Motor neuron (in vitro differentiated cells): ENCODE measurements at regions not wholly inside any gene's neighbourhood (a gene's known extent, or its start where the extent isn't known, plus 50 kb on each side); places are given as distances from the start of the nearest gene placed in this dataset.
"Not testable (repeated sequence)": the region's sequence is repeated elsewhere in the genome, so short reads cannot be mapped to it uniquely, and the experiment has no call there.

Experiments
- ATAC-seq, 8 experiments: fragments of 200-7000 bp; cut with Tn5 transposase; replicated peaks in 6 of 8; 2 replicates each; pipeline ENCODE4 v1.8.0; 2021; ENCODE audit warnings: mild to moderate bottlenecking in 8 of 8, moderate library complexity in 8 of 8
- H3K27ac ChIP-seq, 2 donors: fragments of 250-450 bp; sonication (Bioruptor Pico); 2 replicates each; pipeline ENCODE4 v1.9.0; 2021; ENCODE audit warnings: antibody characterized with exemption in 2 of 2, mild to moderate bottlenecking in 2 of 2, moderate library complexity in 1 of 2
- H3K4me1 ChIP-seq, 2 donors: fragments of 250-450 bp; sonication (Bioruptor Pico); replicated peaks in 1 of 2; 2 replicates each; pipeline ENCODE4 v1.6.1; 2021; ENCODE audit warnings: antibody characterized with exemption in 2 of 2, mild to moderate bottlenecking in 2 of 2, moderate library complexity in 1 of 2
- H3K4me3 ChIP-seq, 5 donors: fragments of 250-450 bp; sonication (Bioruptor Pico); 2 replicates each; pipeline ENCODE4 v1.9.0; 2021; ENCODE audit warnings: antibody characterized with exemption in 5 of 5, mild to moderate bottlenecking in 5 of 5, moderate library complexity in 4 of 5
- WGBS, 10 experiments: fragments of 450-650 bp; shearing (Covaris generic); methylation state at CpG; one replicate each; pipeline ENCODE4 v1.0.0; 2022; 5-methylcytosine and 5-hydroxymethylcytosine counted together
- in situ Hi-C, 9 experiments: fragments of 400-800 bp; cut with MboI; loops; one replicate each; pipeline ENCODE4 v1.15.0; 2021; ENCODE audit warnings: low sequenced_read_pairs in 9 of 9, low pct_unique_long_range_greater_than_20kb in 2 of 9; ENCODE audit not compliant: unreplicated experiment in 9 of 9

- WGBS, 10 experiments = 67 to 100% (median 83%) methylated on average over 1 to 8 of the region's 9 CpGs; no CpG with 5 or more reads in 3 of the 10 experiments
- in situ Hi-C loops = no loop called here
- ATAC-seq = no peak
- H3K27ac ChIP-seq = no peak overlapping the region
- H3K4me1 ChIP-seq = peaks cover 30 to 36% of the 10 kb centered on the region in 2 donors
- H3K4me3 ChIP-seq = no peak overlapping the region
Measured at GRCh38 chr2:236918545-236918944, 167.1 kb upstream of the COPS8 start.

GRCh38 chr2:236919209-236919608 is 166.5 kb upstream of the COPS8 start:
- no peak overlapping the region for H3K27ac ChIP-seq
- H3K4me3 ChIP-seq = no peak overlapping the region
- 30 to 100% (median 70%) methylated on average over 2 to 6 of the region's 9 CpGs; no CpG with 5 or more reads in 5 of the 10 experiments for WGBS, 10 experiments
- peak in 2 of 8 experiments; percentile 38 to 52 for ATAC-seq
- peaks cover 29 to 36% of the 10 kb centered on the region in 2 donors for H3K4me1 ChIP-seq
- in situ Hi-C loops = no loop called here

GRCh38 chr2:236919801-236920379 is 165.8 kb upstream of the COPS8 start:
- ATAC-seq, H3K4me3 ChIP-seq, in situ Hi-C loops, H3K27ac ChIP-seq: not testable (repeated sequence)
- H3K4me1 ChIP-seq = peaks cover 23 to 32% of the 10 kb centered on the region in 2 donors
- 77 to 100% (median 96%) methylated on average over 1 to 11 of the region's 11 CpGs; no CpG with 5 or more reads in 2 of the 10 experiments for WGBS, 10 experiments

- in situ Hi-C loops = no loop called here
- WGBS, 10 experiments = 40 to 98% (median 82%) methylated on average over 1 to 5 of the region's 7 CpGs; no CpG with 5 or more reads in 2 of the 10 experiments
- Histone ChIP-seq H3K27ac (no peak overlapping the region), H3K4me3 (no peak overlapping the region), H3K4me1 (peaks cover 19 to 25% of the 10 kb centered on the region in 2 donors)
- no peak for ATAC-seq
Measured at GRCh38 chr2:236922061-236922460, 163.6 kb upstream of the COPS8 start.

- in situ Hi-C loops = no loop called here
- 0 to 55% (median 40%) methylated on average over 1 to 8 of the region's 8 CpGs; no CpG with 5 or more reads in 1 of the 10 experiments for WGBS, 10 experiments
- peak; percentile 81 to 96 (median 92) for ATAC-seq
- Histone ChIP-seq H3K4me1 (peaks cover 24 to 41% of the 10 kb centered on the region in 2 donors), H3K4me3 (no peak overlapping the region), H3K27ac (peak overlapping the region; percentile 25 to 74)
Measured at GRCh38 chr2:236928380-236929037, 157.2 kb upstream of the COPS8 start.

- no peak overlapping the region for H3K27ac ChIP-seq
- no peak for ATAC-seq
- in situ Hi-C loops = no loop called here
- peaks cover 10 to 14% of the 10 kb centered on the region in 2 donors for H3K4me1 ChIP-seq
- no peak overlapping the region for H3K4me3 ChIP-seq
- WGBS, 10 experiments = 40 to 100% (median 85%) methylated on average over 1 to 8 of the region's 9 CpGs
Measured at GRCh38 chr2:236932831-236933361, 152.8 kb upstream of the COPS8 start.

GRCh38 chr2:236934166-236934565 is 151.5 kb upstream of the COPS8 start:
- H3K27ac ChIP-seq = no peak overlapping the region
- in situ Hi-C loops = no loop called here
- H3K4me1 ChIP-seq = peaks cover 2 to 4% of the 10 kb centered on the region in 2 donors
- no peak overlapping the region for H3K4me3 ChIP-seq
- 0 to 94% (median 82%) methylated on average over 1 to 5 of the region's 6 CpGs; no CpG with 5 or more reads in 1 of the 10 experiments for WGBS, 10 experiments
- no peak for ATAC-seq

GRCh38 chr2:236934656-236935055 is 151.0 kb upstream of the COPS8 start:
- in situ Hi-C loops = no loop called here
- no peak overlapping the region for H3K4me3 ChIP-seq
- no peak overlapping the region for H3K27ac ChIP-seq
- peaks cover 7 to 9% of the 10 kb centered on the region in 2 donors for H3K4me1 ChIP-seq
- no peak for ATAC-seq
- 40 to 100% (median 80%) methylated on average over 1 to 2 of the region's 3 CpGs; no CpG with 5 or more reads in 4 of the 10 experiments for WGBS, 10 experiments

GRCh38 chr2:236935083-236935482 is 150.6 kb upstream of the COPS8 start:
- peaks cover 11 to 12% of the 10 kb centered on the region in 2 donors for H3K4me1 ChIP-seq
- H3K27ac ChIP-seq = no peak overlapping the region
- 67 to 100% (median 89%) methylated on average over 1 to 3 of the region's 5 CpGs; no CpG with 5 or more reads in 4 of the 10 experiments for WGBS, 10 experiments
- in situ Hi-C loops = no loop called here
- ATAC-seq = no peak
- H3K4me3 ChIP-seq = no peak overlapping the region

- ATAC-seq = no peak
- WGBS, 10 experiments = 67 to 94% (median 76%) methylated on average over 2 to 4 of the region's 10 CpGs; no CpG with 5 or more reads in 6 of the 10 experiments
- no peak overlapping the region for H3K27ac ChIP-seq
- H3K4me1 ChIP-seq = peaks cover 19% of the 10 kb centered on the region in 2 donors
- in situ Hi-C loops = no loop called here
- H3K4me3 ChIP-seq = no peak overlapping the region
Measured at GRCh38 chr2:236935631-236936445, 149.9 kb upstream of the COPS8 start.

GRCh38 chr2:236936446-236936940 is 149.2 kb upstream of the COPS8 start:
- WGBS, 10 experiments = 61 to 100% (median 83%) methylated on average over 1 to 6 of the region's 7 CpGs; no CpG with 5 or more reads in 4 of the 10 experiments
- H3K4me3 ChIP-seq = no peak overlapping the region
- no peak for ATAC-seq
- in situ Hi-C loops = no loop called here
- H3K4me1 ChIP-seq = peaks cover 24% of the 10 kb centered on the region in 2 donors
- no peak overlapping the region for H3K27ac ChIP-seq

- in situ Hi-C loops = no loop called here
- ATAC-seq = peak in 3 of 8 experiments; percentile 73 to 95 (median 85)
- H3K4me1 ChIP-seq = peaks cover 23 to 26% of the 10 kb centered on the region in 2 donors
- 0 to 100% (median 100%) methylated on average over 1 to 3 of the region's 3 CpGs; no CpG with 5 or more reads in 3 of the 10 experiments for WGBS, 10 experiments
- H3K27ac ChIP-seq = no peak overlapping the region
- no peak overlapping the region for H3K4me3 ChIP-seq
Measured at GRCh38 chr2:236938126-236938525, 147.6 kb upstream of the COPS8 start.
